OCI-LY7 (cell line): ENCODE measurements at regions not wholly inside any gene's neighbourhood (a gene's known extent, or its start where the extent isn't known, plus 50 kb on each side); places are given as distances from the start of the nearest gene placed in this dataset.

Source experiments
- CTCF ChIP-seq: fragments of 200-600 bp; sonication (generic); conservative IDR thresholded peaks from 2 replicates; pipeline ENCODE4 v1.5.1; 2014; ENCODE audit warnings: mild to moderate bottlenecking, antibody characterized with exemption, low read length, moderate library complexity, mixed read lengths
- EZH2phosphoT487 ChIP-seq: fragments of 200-600 bp; sonication (generic); IDR thresholded peaks from 2 replicates; pipeline ENCODE4 v1.6.1; 2018; ENCODE audit warnings: low read depth, borderline replicate concordance, mild to moderate bottlenecking, mixed run types, antibody characterized with exemption, low read length, moderate library complexity, mixed read lengths

GRCh38 chr19:28076628-28077027 is 1136.3 kb downstream of the UQCRFS1 start:
- TF ChIP-seq CTCF = no peak
- TF ChIP-seq EZH2phosphoT487 = no peak
